HFF-Myc (cell line): ENCODE measurements at regions not wholly inside any gene's neighbourhood (a gene's known extent, or its start where the extent isn't known, plus 50 kb on each side); places are given as distances from the start of the nearest gene placed in this dataset.

Experiments used
- DNase-seq: peaks from one replicate; pipeline ENCODE4 v3.0.0-alpha.2; 2011; ENCODE audit warnings: low read depth; ENCODE audit errors: extremely low read depth
- H3K4me3 ChIP-seq: replicated peaks from 2 replicates; pipeline ENCODE4 v1.5.1; 2011; ENCODE audit warnings: low read depth, mild to moderate bottlenecking, control low read depth, low read length
- TF ChIP-seq, protein P1 (sequence below): IDR thresholded peaks from 2 replicates; pipeline ENCODE4 v1.5.1; 2012; ENCODE audit warnings: mild to moderate bottlenecking, low read depth, low read length, control low read depth; ENCODE audit errors: missing control alignments

DNA sequence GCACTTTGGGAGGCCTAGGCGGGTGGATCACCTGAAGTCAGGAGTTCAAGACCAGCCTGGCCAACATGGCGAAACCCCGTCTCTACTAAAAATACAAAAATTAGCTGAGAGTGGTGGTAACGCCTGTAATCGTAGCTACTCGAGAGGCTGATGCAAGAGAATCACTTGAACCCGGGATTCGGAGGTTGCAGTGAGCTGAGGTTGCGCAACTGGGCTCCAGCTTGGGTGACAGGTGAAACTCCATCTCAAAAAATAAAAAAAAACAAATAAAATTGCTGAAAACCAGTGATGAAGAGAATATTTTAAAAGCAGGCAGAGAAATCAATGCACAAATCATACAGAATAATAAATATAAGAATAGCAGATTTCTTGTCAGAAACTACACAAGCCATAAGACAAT lies 129.3 kb downstream of the SLIT2 start:
- H3K4me3 ChIP-seq: no peak overlapping the region
- TF ChIP-seq, protein P1, sequence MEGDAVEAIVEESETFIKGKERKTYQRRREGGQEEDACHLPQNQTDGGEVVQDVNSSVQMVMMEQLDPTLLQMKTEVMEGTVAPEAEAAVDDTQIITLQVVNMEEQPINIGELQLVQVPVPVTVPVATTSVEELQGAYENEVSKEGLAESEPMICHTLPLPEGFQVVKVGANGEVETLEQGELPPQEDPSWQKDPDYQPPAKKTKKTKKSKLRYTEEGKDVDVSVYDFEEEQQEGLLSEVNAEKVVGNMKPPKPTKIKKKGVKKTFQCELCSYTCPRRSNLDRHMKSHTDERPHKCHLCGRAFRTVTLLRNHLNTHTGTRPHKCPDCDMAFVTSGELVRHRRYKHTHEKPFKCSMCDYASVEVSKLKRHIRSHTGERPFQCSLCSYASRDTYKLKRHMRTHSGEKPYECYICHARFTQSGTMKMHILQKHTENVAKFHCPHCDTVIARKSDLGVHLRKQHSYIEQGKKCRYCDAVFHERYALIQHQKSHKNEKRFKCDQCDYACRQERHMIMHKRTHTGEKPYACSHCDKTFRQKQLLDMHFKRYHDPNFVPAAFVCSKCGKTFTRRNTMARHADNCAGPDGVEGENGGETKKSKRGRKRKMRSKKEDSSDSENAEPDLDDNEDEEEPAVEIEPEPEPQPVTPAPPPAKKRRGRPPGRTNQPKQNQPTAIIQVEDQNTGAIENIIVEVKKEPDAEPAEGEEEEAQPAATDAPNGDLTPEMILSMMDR: no peak
- no peak for DNase-seq

DNA sequence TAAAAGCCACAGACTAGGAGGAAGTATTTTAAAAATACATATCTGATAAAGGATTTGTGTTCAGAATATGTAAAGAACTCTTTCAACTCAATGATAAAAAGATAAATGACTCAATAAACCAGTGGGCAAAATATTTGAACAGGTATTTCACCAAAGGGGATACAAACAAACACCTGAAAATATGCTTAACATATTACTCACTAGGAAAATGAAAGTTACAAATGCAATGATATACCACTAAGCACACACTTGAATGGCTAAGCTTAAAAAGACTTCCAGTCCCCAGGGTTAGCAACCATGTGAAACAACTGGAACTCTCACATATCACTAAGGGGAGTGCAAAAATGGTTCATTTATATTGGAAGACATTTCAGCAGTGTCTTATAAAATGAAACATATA lies 131.6 kb downstream of the SLIT2 start:
- no peak overlapping the region for H3K4me3 ChIP-seq
- TF ChIP-seq, protein P1: no peak

DNA sequence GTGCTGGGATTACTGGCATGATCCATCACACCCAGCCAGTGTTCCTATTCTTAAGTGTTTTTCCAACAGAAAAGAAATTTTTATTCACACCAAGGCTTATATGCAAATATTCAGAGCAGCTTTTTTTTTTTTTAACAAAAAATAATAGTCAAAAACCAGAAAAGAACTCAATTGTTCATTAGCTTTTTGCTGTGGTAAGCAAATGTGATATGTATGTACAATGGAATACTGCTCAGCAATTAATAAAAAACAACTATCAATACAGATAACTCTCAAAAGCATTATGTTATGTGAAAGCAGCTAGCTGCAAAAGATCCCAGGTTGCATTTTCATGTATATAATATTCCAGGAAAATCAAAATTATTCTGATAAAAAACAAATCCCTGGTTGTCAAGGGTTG lies 132.3 kb downstream of the SLIT2 start:
- TF ChIP-seq, protein P1: no peak
- DNase-seq: no peak
- H3K4me3 ChIP-seq: no peak overlapping the region

More for the DNA sequence above, 131.6 kb downstream of the SLIT2 start:
- no peak for DNase-seq

DNA sequence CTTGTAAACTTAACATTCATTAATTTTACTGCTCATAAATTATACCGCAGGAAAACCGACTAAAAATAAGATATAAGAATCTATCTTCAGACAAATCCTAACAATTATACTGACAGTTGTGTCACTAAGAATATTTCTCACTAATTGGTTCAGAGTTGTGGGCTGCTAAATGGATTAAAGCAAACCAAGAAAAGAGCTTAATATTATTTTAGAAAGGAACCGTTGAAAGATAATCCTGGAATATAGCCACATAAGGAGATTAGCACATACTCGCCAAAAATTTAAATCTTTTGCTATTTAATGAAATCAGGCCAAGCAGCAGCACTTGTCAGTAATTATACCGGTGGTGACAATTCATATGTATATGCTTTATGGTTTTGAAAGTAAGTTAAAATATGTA lies 132.8 kb downstream of the SLIT2 start:
- TF ChIP-seq, protein P1: no peak
- DNase-seq: no peak

DNA sequence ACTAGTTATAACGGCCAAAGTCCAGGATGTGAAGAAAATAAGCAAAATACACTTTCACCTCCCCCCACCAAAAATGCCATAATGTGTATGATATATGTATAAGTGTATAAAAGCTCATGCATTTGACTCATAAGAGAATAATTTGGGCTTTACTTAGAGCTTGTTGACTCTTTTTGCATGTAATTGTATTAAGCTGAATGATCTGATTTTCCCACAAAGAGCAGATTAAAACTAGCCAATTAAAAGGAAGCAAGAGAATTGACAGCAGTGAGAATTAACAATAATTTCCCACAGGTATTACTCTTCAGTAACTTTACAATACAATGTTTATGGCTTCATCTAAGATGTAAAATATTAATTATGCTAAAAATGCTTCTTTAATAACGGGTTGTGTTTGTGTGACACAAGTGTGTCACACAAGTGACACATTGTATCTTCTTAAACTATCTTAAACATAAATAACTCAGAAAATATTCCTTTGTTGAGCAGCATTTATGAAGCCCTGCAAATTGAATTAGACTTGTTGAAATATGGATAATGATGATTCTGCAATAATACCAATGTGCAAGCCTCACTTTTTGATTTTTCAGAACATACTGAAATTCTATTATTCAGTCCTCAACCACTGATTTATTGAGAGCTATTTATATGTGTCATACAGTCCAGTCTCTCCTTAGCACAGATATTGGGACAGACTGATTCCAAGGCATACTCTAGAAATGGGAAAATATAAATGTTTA lies 134.5 kb downstream of the SLIT2 start:
- no peak for DNase-seq
- TF ChIP-seq, protein P1: no peak
- no peak overlapping the region for H3K4me3 ChIP-seq

More for the DNA sequence above, 132.8 kb downstream of the SLIT2 start:
- no peak overlapping the region for H3K4me3 ChIP-seq

DNA sequence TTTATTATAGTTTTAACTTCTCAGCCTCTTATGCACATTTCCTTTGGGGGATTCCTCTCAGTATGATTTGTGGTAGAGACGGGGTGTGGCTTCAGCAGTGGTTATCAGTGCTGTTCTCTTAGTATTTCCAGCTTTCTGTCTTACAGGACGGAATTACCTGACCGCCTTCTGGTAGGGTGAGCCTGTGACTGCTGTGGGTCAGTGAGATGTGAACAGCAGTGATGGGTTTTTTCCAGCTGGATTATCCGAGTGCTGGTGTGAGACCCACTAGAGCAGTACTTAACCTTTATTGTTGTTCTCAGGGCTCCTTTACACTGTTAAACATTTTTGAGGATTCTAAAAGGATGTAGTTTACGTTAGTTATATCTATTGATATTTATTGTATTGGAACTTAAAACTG lies 135.2 kb downstream of the SLIT2 start:
- TF ChIP-seq, protein P1: no peak
- DNase-seq: no peak
- H3K4me3 ChIP-seq: no peak overlapping the region

DNA sequence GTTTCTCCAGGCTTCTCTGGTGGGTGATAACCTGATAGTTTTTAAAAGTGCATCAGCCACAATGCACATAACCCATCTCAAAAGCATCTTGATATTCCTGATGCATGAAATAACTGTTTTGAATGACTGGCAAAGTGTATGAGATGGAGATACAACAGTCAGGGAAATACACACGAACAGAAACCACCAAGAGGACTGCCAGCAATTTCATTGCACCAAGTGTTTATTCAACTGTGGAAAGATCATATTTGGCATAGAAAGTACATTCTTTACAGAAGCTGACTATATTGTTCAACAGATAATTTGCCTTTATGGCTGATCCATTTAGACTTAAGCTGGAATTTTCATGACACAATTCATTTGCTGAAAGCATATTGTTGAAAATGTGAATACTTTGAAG lies 139.5 kb downstream of the SLIT2 start:
- TF ChIP-seq, protein P1: no peak
- no peak overlapping the region for H3K4me3 ChIP-seq
- no peak for DNase-seq
